Nephron progenitor cell (in vitro differentiated cells): ENCODE measurements at regions not wholly inside any gene's neighbourhood (a gene's known extent, or its start where the extent isn't known, plus 50 kb on each side); places are given as distances from the start of the nearest gene placed in this dataset.

Source experiments
- DNase-seq: peaks from one replicate; pipeline ENCODE4 v3.0.0; 2021
- H3K27ac Mint-ChIP-seq: 2 replicates; pipeline ENCODE4 v1.8.0; 2021; ENCODE audit warnings: mild to moderate bottlenecking, moderate library complexity, mixed read lengths
- H3K27me3 Mint-ChIP-seq: 2 replicates; pipeline ENCODE4 v1.8.0; 2021; ENCODE audit warnings: mild to moderate bottlenecking, low read depth, mixed read lengths; ENCODE audit not compliant: poor library complexity
- H3K36me3 Mint-ChIP-seq: 2 replicates; pipeline ENCODE4 v1.8.0; 2021; ENCODE audit warnings: low read depth, mixed read lengths
- H3K4me1 Mint-ChIP-seq: 2 replicates; pipeline ENCODE4 v1.8.0; 2021; ENCODE audit warnings: mixed read lengths
- H3K4me3 Mint-ChIP-seq: 2 replicates; pipeline ENCODE4 v1.8.0; 2021; ENCODE audit warnings: mild to moderate bottlenecking, moderate library complexity, mixed read lengths
- H3K9me3 Mint-ChIP-seq: 2 replicates; pipeline ENCODE4 v1.8.0; 2021; ENCODE audit warnings: mild to moderate bottlenecking, moderate library complexity, mixed read lengths
- TF ChIP-seq, protein P1 (sequence below): fragments of 200-600 bp; sonication (generic); IDR thresholded peaks from 2 replicates; pipeline ENCODE4 v1.5.0; 2021; ENCODE audit warnings: antibody characterized with exemption

DNA sequence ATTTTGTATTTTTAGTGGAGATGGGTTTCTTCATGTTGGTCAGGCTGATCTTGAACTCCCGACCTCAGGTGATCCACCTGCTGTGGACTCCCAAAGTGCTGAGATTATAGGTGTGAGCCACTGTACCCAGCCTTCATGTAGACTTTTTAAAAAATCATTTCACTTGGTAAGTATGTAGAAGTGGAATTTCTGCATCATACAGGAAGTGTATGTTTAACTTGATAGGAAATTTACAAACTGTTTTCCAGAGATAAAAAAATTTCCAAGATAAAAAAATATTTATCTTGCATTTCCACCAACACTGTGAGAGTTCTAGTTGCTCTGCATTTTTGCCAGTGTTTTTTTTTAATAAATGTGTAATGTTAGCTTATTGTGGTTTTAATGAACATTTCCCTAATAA lies 155.8 kb downstream of the ZNF608 start:
- no peaks in the 10 kb centered on the region for H3K27me3 Mint-ChIP-seq
- H3K4me3 Mint-ChIP-seq = no peak overlapping the region
- DNase-seq = no peak
- TF ChIP-seq, protein P1, sequence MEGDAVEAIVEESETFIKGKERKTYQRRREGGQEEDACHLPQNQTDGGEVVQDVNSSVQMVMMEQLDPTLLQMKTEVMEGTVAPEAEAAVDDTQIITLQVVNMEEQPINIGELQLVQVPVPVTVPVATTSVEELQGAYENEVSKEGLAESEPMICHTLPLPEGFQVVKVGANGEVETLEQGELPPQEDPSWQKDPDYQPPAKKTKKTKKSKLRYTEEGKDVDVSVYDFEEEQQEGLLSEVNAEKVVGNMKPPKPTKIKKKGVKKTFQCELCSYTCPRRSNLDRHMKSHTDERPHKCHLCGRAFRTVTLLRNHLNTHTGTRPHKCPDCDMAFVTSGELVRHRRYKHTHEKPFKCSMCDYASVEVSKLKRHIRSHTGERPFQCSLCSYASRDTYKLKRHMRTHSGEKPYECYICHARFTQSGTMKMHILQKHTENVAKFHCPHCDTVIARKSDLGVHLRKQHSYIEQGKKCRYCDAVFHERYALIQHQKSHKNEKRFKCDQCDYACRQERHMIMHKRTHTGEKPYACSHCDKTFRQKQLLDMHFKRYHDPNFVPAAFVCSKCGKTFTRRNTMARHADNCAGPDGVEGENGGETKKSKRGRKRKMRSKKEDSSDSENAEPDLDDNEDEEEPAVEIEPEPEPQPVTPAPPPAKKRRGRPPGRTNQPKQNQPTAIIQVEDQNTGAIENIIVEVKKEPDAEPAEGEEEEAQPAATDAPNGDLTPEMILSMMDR = no peak
- H3K36me3 Mint-ChIP-seq = peaks cover 17% of the 10 kb centered on the region
- peaks cover 37% of the 10 kb centered on the region for H3K4me1 Mint-ChIP-seq
- peaks cover 27% of the 10 kb centered on the region for H3K9me3 Mint-ChIP-seq
- no peak overlapping the region for H3K27ac Mint-ChIP-seq

DNA sequence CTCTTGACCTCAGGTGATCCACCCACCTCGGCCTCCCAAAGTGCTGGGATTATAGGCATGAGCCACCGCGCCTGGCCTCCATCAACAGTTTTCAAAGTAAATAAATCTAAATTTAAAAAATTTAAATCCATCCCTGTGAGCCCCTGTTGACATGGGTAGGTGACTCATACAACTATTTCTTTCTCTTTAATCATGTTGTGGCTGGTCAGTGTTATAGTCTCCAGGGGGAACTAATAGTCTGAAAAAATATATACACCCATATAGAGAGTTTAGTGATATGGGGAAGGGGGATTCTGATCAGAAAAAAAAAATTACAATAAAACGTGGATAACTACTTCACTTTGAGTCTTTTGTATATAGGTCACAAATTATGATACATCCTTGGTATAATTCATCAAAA lies 159.2 kb downstream of the ZNF608 start:
- peaks cover 44% of the 10 kb centered on the region for H3K9me3 Mint-ChIP-seq
- no peaks in the 10 kb centered on the region for H3K27me3 Mint-ChIP-seq
- H3K36me3 Mint-ChIP-seq = peaks cover 20% of the 10 kb centered on the region
- H3K27ac Mint-ChIP-seq = no peak overlapping the region
- DNase-seq = no peak
- H3K4me1 Mint-ChIP-seq = peaks cover 41% of the 10 kb centered on the region
- TF ChIP-seq, protein P1 = no peak
- H3K4me3 Mint-ChIP-seq = no peak overlapping the region

DNA sequence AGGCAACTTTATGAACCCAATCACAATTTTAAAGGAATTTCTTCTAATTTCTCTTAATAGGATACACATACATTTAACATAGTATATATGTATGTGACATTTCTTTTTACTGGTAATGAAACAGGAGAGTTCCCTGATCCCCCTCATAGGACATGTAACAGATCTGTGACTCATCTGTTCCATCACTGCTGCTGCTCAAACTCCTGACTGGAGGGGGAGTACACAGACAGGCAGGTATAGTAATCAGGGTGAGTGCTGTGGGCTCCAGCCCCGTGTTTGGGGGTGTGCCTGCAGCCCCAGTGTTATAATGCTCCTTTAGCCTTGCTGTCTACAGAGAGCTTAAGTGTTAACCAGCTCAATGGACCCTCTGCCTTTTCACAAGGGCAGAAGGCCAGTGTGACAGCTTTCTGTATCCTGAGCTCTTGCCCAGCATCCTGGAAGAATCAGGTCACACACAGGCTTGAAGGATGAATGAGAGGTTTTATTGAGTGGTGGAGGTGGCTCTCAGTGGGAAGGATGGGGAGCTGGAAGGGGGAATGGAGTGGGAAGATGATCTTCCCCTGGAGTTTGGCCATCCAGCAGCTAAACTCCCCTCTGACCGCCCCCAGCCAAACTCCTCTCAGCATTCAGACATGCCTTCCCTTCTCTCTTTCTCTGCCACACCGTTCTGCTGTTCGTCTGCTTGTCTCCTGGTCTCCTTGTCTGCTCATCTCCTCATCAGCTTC lies 161.3 kb downstream of the ZNF608 start:
- DNase-seq = no peak
- H3K27me3 Mint-ChIP-seq = no peaks in the 10 kb centered on the region
- H3K27ac Mint-ChIP-seq = no peak overlapping the region
- H3K9me3 Mint-ChIP-seq = peaks cover 43% of the 10 kb centered on the region
- peaks cover 20% of the 10 kb centered on the region for H3K36me3 Mint-ChIP-seq
- peaks cover 48% of the 10 kb centered on the region for H3K4me1 Mint-ChIP-seq
- TF ChIP-seq, protein P1 = no peak
- H3K4me3 Mint-ChIP-seq = no peak overlapping the region

DNA sequence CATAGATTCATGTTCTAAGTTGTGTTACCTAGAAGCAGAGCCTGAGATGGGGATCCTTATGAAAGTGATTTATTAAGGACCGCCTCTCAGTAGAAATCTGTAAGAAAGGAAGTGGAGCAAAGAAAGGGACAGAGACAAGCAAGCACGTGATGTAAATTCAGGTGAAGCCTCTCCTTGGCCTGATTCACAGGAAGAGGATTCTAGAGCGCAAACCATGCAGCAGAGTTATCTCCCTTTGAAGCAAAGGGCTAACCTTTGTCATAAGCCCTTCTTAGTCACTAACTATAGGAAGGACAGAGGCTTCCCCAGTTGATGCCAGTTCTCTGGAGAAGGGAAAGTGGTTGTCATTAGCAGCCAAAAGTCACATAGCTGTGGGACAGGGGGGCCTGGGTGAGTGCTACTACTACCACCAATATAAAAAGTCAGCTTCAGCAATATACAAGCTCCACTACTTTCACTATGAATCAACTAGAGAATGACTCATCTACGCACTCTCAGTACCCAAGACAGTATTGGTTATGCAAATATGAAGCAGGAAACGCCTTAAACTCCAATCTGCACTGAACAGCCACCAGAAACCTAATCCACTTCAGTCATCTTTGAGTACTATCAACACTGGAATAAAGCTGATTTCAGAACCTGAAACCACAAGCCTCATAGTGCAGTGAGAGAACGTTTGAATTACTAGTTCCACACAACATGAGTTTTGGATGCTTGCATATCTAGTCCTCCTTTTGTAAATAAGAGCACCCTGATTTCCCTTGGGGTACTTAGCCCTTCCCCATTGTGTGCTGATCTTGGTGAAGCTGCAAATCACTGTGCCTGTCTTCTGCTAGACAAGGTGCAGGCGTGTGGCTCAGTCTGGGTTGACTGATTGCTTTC lies 162.7 kb downstream of the ZNF608 start:
- no peaks in the 10 kb centered on the region for H3K27me3 Mint-ChIP-seq
- peaks cover 20% of the 10 kb centered on the region for H3K36me3 Mint-ChIP-seq
- TF ChIP-seq, protein P1 = no peak
- H3K27ac Mint-ChIP-seq = peak overlapping the region; percentile 82
- peaks cover 35% of the 10 kb centered on the region for H3K9me3 Mint-ChIP-seq
- H3K4me3 Mint-ChIP-seq = no peak overlapping the region
- H3K4me1 Mint-ChIP-seq = peaks cover 60% of the 10 kb centered on the region
- DNase-seq = no peak

DNA sequence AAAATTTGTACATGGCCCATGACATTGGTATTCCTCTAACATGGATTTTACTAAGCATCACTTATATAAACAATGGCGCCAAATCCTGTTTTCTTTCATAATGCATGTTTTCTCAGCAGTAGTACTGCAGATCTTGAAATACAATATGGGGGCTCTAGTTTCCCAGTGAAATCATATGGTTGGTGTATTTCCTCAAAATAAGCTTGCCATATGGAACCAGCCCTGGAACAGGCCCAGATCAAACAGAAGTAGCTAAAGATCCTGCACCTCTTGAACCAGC lies 163.9 kb downstream of the ZNF608 start:
- H3K27me3 Mint-ChIP-seq = no peaks in the 10 kb centered on the region
- peaks cover 29% of the 10 kb centered on the region for H3K9me3 Mint-ChIP-seq
- H3K27ac Mint-ChIP-seq = peak overlapping the region; percentile 62
- peaks cover 16% of the 10 kb centered on the region for H3K36me3 Mint-ChIP-seq
- TF ChIP-seq, protein P1 = no peak
- no peak for DNase-seq
- peak overlapping the region; percentile 26 for H3K4me3 Mint-ChIP-seq
- peaks cover 65% of the 10 kb centered on the region for H3K4me1 Mint-ChIP-seq
